ENCODE measurements at regions not wholly inside any gene's neighbourhood (a gene's known extent, or its start where the extent isn't known, plus 50 kb on each side); places are given as distances from the start of the nearest gene placed in this dataset.

- no peak for DNase-seq (ENCODE audit: low read depth)
Measured at GRCh38 chr4:115781528-115782146, 668.2 kb upstream of the NDST4 start.

GRCh38 chr4:115780835-115781234, 667.4 kb upstream of the NDST4 start:
- no peak for DNase-seq (ENCODE audit: low read depth)

DNA sequence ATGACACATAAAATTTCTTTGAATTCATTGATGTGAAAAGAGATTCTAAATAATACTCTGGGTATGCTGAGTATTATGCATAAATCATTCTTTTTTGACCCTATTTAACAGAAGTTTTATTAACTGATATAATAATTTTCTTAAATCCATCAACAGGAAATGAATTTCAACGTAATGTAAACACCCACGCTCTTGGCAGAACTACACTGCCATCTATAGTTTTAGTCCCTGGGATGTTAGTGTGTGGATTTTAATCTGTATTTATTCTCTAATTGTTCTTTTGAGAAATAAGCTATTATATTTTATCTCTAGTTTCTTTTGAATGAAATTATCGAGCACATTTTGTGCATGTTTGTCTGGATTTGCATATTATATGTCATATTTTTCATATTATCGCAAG, 666.8 kb upstream of the NDST4 start:
- no peak for DNase-seq (ENCODE audit: low read depth)

DNA sequence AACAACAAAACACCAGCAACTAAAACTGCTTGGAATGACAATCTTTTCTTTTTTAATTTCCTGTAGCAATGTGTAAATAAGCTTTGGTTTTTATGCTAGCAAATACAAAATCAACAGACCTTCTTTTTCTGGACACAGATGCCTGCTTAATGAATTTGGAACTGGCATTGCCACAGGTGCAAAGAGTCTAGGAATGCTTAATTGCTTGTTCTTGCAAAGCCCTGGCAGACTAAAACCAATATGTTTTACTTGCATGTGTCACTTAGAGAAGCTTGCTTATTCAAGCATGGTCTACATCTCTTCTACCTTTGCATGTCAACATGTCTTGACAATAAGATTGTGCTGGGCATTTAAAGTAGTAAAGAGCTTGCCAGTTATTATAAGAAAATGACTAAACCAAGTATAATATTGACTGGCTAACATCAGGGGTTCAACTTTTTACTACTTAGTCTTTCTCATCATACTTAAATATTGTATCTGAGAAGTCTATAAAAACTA, 656.7 kb upstream of the NDST4 start:
- DNase-seq (ENCODE audit: low read depth): no peak

- no peak for DNase-seq (ENCODE audit: low read depth)
Measured at GRCh38 chr4:115769396-115769795, 656.0 kb upstream of the NDST4 start.

DNA sequence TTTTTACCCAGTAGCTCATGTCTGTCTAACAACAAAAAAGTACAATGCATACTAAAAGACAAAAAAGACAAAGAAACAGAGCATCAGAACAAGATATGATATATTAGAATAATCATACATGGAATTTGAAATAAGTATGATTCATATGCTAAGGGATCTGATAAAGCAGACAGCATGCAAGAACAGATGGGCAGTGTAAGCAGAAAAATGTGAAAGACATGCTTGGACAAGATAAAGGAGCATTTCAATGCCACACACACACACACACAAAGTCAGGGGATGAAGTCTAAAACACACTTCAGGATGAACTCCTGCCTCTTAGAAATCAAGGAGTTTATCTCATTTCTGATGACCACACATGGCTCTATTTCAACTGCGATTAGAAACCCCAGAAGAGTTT, 649.6 kb upstream of the NDST4 start:
- DNase-seq (ENCODE audit: low read depth): no peak

DNA sequence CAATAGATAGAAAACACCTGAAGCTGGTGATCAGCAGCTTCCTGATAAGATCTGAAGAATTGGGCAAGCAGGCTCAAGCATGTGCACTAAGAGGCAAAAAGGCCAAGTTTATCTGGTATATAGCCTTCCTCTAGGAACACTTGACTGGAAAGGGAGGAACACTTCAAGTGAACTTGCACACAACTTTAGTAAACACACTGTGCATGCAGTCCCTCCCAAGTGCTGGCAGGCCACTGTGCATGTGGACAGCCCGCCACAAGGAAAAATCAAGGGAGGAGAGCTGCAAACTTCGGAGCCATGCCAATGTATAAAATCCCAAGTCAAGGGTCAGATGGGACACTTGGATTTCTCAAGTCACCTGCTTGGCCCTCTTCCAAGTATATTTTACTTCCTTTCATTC, 645.8 kb upstream of the NDST4 start:
- DNase-seq (ENCODE audit: low read depth): no peak

DNA sequence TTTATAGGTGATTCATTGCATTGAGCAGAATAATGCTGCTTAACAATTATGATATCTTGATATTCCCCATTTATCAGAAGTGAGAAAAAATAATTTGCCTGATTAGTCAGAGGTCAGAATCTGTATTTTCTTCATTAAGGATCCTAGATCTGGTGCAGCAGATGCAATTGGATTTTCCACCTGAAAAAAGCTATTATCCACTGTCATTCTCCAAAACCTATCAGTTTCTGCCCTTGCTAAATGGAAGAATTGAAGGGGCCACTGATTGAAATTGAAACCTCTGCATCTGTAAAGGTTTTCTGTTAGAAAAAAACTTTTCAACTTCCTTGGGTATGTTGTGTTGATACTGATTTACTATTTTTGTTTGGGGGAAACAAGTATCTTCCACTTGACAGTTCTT, 636.0 kb upstream of the NDST4 start:
- DNase-seq (ENCODE audit: low read depth): no peak

- DNase-seq (ENCODE audit: low read depth): no peak
Measured at GRCh38 chr4:115740806-115741205, 627.4 kb upstream of the NDST4 start.

DNA sequence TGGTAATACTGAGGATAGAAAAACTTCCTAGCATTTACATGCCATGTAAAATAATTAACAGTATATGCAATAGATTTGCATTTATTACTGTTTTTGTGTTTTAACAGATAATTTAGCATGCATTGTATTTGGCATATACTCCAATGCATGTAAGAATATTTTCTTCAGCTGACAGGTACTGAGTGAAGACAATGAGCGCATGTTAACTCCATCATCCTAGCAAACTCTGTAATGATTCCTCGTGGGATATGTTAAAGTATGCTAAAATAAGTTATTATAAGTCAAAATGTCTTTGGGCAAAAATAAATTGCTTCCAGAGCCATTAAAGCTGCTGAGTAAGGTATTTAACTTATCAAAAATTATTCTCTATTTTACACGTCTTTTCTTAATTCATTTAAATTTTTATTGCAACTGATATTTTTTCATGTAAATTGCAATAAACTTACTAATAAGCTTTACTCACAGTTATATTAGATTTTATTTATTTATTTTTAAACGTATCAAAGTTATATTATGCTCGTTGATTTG, 616.4 kb upstream of the NDST4 start:
- no peak for DNase-seq (ENCODE audit: low read depth)

- no peak for DNase-seq (ENCODE audit: low read depth)
Measured at GRCh38 chr4:115723621-115724020, 610.2 kb upstream of the NDST4 start.

GRCh38 chr4:115720611-115721010, 607.2 kb upstream of the NDST4 start:
- DNase-seq (ENCODE audit: low read depth): no peak

- no peak for DNase-seq (ENCODE audit: low read depth)
Measured at GRCh38 chr4:115711575-115711974, 598.2 kb upstream of the NDST4 start.

- no peak for DNase-seq (ENCODE audit: low read depth)
Measured at GRCh38 chr4:115688961-115689360, 575.5 kb upstream of the NDST4 start.

GRCh38 chr4:115687052-115687755, 573.8 kb upstream of the NDST4 start:
- DNase-seq (ENCODE audit: low read depth): no peak

GRCh38 chr4:115678425-115678941, 565.1 kb upstream of the NDST4 start:
- DNase-seq (ENCODE audit: low read depth): no peak

DNA sequence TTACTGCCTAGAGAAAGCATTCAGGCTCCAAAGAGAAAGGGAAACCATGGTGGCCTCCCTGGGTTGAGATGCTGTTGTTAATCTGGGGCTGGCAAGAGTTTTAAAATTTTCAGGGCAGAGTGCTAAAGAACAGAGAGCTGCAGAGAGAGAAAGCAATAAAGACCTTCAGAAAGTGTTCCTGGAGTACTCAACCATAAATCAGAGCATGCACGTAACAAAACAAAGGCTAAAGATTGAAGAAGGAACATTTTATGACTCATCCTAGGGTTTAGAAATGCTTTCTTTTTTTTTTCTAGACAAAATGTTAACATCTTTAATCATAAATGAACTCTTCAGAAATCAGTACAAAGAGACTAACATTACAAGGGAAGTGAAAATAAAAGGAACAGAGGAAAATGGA, 562.3 kb upstream of the NDST4 start:
- DNase-seq (ENCODE audit: low read depth): no peak

DNA sequence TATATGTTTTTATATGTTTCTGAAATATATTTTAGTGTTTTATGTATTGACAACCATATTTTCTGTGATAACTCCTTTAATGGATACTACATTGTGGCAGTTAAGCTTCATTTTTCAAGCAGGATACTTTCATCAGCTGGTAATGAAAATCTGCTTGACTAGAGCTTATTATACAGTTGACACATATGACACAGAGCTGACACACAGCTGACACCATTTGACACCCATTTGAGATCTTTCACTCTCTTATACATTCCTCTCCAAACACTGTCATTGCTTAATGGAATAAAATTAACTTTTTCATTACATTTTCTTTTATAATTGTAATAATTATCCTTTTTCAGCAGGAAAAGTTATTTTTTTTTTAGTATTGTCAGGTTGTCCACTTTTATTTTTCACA, 561.1 kb upstream of the NDST4 start:
- DNase-seq (ENCODE audit: low read depth): no peak

- no peak for DNase-seq (ENCODE audit: low read depth)
Measured at GRCh38 chr4:115671581-115671980, 558.2 kb upstream of the NDST4 start.

GRCh38 chr4:115670930-115671329, 557.5 kb upstream of the NDST4 start:
- no peak for DNase-seq (ENCODE audit: low read depth)

DNA sequence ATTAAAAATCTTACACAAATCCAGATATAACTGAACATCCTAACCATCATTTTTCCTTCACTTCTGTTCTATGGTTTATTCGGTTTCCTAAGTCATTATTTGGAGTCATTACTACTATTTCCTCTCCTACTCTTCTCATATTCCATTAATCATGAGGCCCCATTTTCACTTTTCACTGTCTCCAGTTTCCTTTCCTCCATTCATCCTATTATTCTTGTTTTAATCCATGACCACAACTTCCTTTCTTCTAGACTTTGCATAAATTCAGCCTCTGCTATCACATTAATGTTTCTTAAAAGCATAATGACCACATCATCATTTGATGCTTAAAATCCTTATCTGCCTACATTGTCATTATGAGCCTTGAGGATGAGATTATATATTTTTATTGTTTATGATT, 555.0 kb upstream of the NDST4 start:
- DNase-seq (ENCODE audit: low read depth): no peak

DNA sequence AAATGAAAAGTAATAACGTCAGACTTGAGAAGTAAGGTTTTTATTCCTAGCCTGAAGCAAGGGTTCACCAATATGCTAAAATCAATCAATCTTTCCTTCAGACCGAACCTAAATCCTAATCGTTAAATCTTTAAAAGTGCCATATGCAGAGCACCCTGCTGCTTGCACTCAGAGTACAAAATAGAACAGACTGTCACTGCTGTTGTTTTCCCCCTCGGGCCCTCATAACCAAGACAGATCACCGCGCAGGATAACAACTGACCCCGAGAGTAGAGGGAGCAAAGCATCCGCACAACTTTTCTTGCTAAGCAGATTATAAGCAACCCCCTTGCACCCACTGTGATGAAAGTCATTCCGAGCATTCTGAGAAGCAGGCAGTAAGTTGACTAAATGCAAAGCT, 550.9 kb upstream of the NDST4 start:
- no peak for DNase-seq (ENCODE audit: low read depth)

GRCh38 chr4:115660465-115660864, 547.0 kb upstream of the NDST4 start:
- DNase-seq (ENCODE audit: low read depth): no peak
